Activated T-helper 1 cell treated with anti-CD3 and anti-CD28 coated beads, Interleukin-2, amount 50 U/mL, for 16 hours (primary cell): ENCODE measurements at regions not wholly inside any gene's neighbourhood (a gene's known extent, or its start where the extent isn't known, plus 50 kb on each side); places are given as distances from the start of the nearest gene placed in this dataset.

Experiments used
- DNase-seq, 2 donors: peaks; one replicate each; pipeline ENCODE4 v3.0.0-alpha.2; 2020; ENCODE audit warnings: low read depth in 1 of 2, low spot score in 1 of 2

DNA sequence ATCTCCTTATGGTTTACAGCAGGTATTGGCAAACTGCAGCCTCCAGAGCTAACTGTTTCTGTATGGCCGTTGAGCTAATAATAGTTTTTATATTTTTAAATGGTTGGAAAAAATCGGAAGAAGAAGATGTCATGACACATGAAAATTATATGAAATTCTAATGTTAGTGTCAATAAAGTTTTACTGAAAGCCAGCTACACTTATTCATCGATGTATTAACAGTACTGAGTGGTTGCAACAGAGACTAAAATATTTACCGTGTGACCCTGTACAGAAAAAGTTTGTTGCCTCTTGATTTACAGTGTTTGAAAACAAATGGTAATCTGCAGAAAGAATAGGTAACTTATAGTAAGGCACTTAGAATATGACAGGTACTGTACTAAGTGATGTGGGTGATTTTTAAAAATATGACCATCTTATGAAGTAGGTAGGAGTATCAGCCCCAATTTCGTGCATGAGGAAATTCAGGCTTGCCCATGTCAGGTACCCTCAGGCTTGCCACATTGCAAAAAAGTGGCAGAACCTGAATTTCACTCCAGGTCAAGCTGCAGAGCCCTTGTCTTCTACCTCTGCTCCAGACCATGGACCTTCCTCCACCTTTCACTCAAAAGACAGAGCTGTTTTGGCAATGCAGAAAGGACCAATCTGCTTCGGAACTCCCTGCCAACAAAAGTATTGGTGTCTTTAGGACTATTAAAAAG lies 311.9 kb upstream of the RUNX1 start:
- no peak for DNase-seq

DNA sequence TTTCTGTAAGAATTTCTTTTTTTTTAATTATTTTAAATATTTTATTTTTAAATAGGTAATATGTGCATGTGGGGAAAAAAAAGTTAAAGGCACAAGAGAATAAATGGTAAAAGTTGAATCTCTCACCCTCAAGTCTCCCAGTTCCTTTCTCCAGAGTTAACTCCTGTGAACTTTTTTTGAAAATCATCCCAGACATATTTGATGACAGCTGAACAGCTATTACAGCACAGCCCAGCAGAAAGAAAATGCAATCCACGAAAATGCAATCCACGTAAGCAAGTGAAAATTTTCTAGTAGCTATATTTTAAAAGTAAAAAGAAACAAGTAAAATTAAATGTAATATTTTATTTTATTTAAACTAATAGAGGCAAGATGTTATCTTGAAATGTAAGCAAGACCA lies 310.0 kb upstream of the RUNX1 start:
- DNase-seq, result no peak

DNA sequence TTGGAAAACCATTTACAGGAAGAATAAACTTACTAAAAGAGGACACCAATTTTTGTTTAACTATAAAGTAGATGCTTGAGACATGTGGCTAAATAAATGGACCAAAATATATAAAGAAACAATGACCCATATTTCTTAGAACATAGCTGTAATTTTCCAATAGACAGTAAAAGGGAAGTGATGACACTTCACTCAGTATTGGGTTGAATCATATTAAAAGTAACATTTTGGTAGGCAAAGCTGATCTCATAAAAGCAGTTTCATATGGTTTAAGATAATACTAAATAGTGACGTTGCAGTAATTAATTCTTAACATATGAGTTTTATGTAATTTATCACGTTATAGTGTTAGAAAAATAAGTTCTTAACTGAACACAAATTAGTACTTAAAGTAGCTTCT lies 308.9 kb upstream of the RUNX1 start:
- DNase-seq, result no peak

DNA sequence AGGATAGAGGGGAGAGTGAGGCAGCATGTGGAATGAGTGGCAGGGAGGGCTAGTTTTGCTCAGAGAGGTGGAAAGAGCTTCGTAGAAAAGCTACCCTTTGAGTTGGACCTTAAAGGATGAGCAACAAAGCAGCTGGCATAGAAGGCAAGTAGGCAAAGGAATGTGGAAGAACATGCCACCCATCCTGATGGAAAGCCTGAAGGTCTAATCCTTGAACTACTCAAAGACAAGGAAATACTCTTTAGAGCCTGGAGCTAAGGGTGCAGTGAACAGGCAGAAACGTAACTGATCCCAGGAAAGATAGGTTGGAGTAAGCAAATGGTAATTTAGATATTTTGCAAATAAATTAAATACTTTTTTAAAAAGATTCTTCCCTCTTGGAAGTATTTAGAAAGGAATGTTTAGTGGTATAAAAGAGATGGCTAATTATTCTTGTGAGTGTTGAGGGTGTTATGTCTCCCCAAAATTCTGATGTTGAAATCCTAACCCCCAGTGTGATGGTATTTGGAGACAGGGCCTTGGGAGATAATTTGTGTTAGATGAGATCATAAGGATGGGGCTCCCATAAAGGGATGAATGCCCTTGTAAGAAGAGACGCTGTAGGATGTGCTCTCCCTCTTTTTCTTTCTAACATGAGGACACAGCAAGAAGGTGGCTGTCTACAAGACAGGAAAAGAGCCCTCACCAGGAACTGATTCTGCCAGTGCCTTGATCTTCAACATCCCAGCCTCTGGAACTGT lies 308.1 kb upstream of the RUNX1 start:
- DNase-seq, result no peak

DNA sequence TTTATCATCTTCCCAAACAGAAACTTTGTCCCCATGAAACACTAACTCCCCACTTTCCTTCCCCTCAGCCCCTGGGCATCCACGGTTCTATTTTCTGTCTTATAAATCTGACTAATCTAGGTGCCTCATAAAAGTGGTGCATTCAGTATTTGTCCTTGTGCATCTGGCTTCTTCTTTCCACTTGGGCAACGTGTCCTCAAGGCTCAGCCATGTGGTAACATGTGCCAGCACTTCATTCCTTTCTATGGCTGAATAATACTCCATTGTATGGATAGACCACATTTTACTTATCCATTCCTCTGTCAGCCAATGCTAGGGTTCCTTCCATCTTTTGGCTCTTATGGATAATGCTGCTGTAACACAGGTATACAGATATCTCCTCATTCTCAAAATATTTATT lies 305.0 kb upstream of the RUNX1 start:
- no peak for DNase-seq

DNA sequence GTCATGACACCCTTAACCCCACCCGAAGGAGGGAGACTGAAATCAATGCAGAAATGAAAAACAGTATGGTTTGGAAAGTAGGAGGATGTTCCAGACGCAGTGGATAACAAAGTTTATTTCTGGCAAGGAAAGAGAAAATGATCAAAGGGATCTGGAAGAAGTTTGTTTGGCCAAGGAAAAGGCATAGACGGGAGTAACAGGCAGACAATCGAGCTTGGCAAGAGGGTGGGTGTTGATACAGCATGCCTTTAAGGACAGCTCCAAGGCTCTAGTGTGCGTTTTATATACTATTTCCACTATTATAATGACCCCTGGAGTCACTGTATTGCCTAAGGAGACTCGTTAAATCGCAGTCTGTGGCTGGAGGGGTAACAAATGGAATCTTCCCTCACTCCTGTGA lies 303.7 kb upstream of the RUNX1 start:
- no peak for DNase-seq

DNA sequence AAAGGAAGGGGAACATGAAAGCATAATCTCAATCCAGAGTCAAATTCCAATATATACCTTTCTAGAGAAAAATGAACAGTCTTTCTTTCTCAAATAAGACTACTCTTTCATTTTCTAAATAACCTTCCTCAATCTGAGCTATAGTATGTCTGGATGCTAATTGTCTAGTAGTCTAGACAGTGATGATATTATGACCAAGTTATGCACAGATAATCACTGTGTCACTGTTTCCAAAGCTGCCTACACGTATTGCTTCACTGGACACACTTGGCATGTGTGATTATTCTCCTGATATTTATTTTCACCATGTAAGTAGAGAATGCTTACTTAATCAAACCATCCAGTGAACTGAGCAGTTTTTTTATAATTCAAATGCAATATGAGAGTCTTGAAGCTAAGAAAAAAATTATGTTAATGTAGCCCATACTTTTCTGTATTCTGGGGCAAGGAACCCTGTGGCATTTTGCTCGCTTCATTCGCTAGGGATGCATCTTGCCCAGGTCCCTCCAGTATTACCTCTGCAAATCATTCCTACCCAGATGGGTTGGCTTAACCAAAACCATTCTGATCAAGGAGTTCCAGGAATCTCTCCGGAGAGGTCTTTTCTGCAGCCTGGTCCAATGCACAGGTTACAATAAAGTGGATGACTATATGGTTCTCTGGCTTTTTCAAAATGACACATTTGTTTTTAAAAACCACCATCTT lies 303.1 kb upstream of the RUNX1 start:
- DNase-seq, result no peak

DNA sequence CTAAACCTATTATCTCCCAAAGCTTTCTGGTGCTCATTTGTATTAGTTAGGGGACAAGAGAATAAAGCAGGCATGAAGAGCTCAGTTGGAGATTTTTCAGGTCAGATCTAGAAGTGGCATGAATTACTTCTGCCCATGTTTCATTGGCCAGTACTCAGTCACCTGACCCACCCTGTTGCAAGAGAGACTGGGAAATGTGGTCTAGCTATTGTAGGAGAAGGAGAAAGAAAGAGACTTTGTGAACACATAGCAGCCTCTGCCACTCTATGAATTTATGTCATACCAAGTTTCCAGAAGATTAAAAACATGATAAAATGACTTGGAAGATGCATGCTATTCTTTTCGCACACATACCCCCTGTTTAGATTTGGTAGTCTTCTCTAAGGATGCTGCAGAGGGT lies 302.3 kb upstream of the RUNX1 start:
- no peak for DNase-seq

DNA sequence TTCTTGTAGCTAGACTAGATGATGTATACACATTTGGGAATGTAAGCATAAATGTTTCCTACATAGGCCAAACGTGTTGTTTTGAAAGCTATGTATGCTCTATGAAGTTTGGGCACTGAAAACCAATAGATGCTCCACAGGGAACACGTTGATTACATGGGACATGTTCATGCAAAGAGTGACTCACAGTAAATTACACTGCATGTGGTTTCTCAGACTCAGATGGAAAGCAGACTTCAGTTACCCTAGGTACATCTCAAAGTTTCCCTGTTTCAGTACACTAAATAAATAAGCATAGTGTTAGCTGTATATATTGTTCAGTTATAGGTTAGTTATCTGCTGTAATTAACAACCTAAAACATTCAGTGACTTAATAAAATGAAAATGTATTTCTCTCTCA lies 301.9 kb upstream of the RUNX1 start:
- no peak for DNase-seq

DNA sequence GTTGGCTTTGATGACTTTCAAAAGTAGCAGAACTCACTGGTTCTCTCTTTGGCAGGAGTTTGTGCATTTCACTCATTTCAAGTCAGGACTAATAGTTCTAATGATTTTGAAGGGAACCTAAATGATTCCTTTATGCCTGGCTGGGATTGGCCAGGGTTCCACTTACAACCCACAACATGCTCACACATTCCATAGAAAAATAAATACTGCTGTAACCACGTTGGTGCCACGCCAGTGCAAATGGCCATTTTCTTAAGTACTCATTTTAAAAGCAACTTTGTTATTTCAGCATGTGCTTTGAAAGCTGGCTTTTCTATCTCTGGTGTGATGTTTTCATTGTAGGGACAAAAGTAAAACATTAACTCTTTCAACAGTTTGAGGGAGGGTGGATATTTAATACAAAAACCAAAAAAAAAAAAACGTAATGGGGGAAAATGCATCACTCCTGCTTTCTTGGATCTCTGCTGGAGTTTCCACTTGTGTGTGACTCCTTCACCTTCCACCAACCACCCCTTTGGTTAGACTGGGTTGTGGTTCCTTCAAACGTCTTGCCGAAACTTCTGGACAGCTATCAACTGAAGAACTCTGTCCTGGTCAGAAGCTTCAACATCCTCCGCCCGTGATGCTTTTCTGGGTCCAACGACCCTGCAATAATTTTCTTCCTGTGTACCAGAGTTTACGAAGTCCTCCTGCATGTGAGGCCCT lies 300.4 kb upstream of the RUNX1 start:
- DNase-seq, result no peak

DNA sequence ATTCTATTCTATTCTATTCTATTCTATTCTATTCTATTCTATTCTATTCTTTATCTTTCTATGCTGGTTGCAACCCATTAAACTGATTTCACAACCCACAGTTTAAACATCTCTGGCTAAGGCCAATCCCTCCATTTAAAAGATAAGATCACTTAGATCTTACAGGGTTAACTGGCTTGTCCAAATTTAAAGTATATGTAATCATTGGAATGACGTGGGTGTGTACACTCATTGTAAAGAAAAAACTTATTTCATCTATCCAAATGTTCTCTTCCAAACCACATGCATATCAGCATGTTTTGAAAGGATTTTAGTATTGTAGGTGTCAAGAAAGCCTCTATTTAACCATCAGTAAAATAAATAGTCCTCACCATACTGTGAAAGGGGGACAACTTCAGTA lies 299.6 kb upstream of the RUNX1 start:
- no peak for DNase-seq

DNA sequence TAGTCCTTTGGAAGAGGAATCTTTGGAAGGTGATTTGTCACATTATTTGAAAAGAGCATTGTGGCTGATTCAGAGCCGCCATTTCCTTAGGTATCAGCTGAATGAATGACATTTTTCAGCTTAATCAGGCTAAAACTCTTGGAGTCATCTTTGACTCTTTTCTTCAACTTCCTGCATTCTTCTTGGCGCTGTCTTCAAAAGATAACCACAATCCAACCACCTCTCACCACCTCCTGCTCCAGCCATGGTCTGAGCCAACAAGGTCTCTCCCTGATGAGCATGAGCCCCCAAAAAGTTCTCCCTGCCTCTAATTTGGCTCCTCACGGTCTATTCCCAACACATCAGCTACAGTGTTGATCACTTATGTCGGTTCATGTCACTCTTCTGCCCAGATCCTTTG lies 297.6 kb upstream of the RUNX1 start:
- no peak for DNase-seq

DNA sequence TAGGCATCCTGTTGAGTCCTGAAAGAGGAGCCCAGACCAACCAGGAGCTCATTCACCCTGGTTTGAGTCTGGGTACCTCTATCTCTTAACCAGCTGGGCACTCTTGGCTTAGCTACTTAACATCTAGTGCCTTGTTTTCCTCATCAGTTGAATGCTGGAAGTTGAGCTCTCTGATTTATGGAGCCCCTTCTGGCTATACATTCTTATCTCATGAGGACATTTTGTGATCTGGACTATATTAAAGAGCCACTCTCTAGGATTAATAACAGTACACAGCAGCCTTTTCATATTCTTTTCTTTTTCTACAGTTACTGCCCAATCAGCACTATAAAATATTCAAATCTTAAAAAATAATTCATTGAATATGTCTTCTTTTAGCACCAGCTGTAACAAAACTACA lies 296.9 kb upstream of the RUNX1 start:
- DNase-seq, result no peak

DNA sequence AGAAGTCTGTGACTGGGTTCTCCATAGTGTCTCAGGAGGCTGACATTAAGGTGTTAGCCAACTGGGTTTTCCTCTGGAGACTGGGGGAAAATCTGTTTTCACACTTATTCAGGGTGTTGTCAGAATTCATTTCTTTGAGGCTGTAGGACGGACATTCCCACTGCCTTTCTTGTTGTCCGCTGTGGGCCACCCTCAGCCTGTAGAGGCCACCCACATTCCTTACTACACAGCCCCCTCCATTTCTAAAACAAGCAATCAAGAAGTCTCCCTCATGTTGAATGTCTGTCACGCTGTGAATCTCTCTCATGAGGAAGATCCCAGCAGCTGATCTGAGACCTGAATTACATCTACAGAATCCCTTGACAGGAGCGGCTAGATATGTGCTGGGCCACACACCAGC lies 295.5 kb upstream of the RUNX1 start:
- no peak for DNase-seq

DNA sequence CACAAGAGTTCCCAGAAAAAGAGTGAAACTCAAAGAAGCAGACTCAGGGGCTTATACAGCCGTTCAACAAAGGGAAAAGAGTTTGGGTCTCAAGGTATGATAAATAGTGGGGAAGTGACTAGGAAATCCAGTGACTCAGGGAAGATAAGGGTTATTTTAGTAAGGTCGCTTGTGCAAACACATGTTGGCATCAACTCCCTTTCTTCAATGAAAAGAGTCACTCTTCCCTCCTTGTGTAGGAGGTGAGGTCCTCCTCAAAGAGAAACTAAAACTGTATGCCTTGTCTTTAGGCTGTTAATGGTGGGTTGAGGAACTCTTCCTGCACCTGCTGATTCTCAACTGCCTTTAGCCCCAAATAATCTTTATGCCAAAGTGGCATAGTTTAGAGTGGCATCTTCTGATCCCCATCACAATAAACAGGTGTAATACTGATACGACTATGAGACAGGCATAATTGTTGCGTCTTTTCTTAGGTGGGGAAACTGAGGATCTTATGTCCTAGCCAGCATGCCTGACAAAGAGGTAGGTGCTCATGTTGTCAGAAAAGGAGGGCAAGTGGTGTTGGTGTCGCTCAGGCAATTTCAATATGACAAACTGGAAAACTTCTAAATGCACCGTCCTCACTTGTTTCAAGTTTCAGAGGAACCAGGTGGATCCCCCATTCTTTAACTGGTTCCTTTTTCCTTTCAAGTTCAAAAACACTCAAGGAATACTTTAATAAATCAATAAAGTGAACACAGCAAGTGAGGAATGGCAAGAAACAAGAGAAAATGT lies 294.1 kb upstream of the RUNX1 start:
- DNase-seq, result no peak

DNA sequence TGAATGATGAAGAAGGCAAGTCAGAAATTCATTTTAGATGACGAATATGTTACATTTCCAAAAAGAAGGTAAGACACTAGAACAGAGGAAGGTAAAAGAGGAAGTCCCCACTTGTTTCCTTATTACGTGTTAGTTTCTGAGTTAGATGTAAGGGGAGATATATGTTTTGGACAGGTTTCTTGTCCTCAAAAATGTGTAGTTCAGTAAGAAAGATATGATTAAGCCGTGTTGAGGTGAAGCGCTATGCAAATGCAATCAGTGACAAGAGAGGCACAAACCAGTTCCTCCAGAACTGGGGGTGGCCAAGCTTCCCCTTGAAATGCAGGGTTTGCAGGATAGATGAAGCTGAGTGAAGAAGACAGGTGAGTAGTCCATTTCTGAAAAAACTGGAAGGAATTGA lies 293.3 kb upstream of the RUNX1 start:
- DNase-seq, result no peak

DNA sequence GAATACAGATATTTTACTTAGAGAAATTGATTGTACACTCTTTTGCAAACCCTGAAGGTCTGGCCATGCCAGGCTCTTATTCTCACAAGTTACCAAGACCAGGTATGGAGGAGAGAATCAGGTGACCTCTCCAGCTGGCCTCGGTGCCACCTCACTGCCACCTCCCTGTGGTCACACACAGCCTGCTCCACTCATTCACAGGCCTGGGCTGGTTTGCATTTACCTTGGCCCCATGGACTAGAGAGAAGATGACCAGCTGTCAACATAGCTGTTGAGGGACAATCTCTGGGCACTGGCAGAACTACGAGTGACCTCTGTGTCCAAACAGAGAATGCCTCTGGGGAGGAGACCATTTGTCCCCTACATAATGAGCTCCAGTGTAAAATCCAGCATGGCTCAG lies 291.2 kb upstream of the RUNX1 start:
- no peak for DNase-seq

DNA sequence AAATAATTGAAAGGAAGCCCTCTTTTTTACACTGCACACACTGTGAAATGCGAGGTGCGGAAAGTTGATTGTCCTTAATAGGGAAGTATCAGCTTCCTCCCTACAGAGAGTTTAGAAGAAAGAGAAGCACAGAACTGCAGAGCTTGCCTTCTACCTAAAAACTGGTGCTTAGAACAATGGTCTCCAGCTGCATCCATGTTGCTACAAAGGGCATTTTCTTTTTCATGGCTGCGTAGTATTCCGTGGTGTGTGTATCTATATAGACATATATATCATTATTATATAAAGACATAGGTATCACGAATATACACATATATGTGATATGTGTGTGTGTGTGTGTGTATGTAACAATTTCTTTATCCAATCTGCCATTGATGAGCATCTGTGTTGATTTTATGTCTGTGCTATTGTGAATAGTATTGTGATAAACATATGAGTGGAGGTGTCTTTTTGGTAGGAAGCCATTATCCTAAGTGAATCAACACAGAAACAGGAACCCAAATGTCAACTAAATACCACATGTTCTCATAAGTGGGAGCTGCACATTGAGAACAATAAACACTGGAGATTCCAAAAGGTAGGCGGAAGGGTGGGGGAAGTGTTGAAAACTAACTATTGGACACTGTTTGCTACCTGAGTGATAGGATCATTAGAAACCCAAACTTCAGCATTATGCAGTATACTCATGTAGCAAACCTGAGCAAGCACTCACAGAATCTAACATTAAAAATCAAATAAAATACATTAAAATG lies 290.0 kb upstream of the RUNX1 start:
- DNase-seq, result no peak

DNA sequence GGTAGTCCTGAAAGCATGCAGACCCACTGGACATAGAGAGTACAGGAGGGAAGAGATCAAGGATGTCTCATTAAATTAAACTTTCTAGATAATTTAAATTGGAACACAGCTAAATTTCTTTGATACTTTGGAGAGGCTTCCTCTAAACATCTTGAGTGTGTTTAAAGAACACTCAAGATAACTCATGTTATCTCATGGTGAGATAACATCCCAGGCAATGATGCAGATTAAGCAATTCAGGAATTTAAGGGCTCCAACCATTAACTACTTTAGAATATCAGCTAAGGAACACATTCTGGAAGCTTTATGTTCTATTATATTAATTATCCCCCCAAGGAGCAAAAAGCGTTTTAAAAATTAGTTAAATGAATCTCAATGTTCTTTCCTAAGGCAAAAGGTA lies 289.2 kb upstream of the RUNX1 start:
- no peak for DNase-seq

DNA sequence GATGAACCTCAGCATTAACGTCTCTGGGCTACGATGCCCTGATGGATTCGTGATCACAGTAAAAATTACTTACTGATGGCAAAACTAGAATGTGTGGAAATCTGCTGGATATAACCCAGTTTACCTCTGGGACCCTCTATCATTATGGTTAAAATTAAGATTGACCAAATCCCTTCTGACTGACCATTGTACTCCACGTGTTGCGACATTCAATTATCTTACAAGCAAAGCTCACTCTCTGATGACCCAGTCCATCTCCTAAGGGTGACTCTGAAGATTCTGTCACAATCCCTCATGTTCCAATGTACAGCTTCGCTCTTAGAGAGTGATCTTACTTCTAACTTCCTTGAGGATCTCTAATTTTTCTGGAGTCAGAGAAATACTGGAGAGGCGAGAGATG lies 288.5 kb upstream of the RUNX1 start:
- DNase-seq, result no peak
